Fibroblast of skin of right quadriceps (primary cell): ENCODE measurements at regions not wholly inside any gene's neighbourhood (a gene's known extent, or its start where the extent isn't known, plus 50 kb on each side); places are given as distances from the start of the nearest gene placed in this dataset.
A peak's percentile ranks its signal among the peaks of the same experiment; 100 is the strongest.

Experiments
- DNase-seq: peaks from one replicate; pipeline ENCODE4 v3.0.0-alpha.2; 2013

DNA sequence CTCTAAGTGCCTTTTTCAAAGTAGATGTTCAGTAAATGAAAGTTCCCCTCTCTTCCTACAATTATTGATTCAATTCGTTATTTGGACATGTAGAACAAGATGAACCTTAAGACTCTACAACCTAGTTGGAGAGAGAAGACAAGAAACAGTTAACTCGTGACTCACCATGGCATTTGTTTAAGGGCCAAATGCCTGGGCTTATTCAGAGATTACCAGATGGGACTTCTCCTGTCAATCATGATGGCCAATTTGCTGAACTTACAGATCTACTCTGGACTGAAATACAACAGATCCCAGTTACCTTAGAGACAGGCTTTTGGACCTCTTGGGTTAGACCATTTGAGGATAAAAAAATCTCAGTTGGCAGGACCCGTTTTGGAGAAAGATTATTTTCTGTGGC is 93.5 kb downstream of the C1orf94 start:
- peak; percentile 12 for DNase-seq

DNA sequence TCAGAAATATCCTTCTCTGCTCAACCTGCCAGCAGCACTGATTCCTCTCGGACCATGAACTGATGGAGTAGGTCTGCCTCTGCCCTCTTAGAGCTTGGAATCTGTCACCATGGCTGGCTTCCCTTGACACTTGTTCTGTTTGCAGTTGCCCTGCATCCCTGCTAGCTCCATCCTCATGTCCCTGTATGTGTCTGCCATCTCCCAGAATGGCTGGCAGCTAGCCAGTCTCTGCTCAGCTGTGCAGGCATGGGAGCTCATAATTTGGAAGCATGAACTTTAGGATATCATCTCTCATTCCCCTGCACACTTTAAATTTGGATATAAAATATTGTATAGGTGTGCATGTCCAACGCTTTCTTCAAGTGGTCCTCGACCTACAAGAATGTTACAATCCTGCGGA is 95.4 kb downstream of the C1orf94 start:
- no peak for DNase-seq

DNA sequence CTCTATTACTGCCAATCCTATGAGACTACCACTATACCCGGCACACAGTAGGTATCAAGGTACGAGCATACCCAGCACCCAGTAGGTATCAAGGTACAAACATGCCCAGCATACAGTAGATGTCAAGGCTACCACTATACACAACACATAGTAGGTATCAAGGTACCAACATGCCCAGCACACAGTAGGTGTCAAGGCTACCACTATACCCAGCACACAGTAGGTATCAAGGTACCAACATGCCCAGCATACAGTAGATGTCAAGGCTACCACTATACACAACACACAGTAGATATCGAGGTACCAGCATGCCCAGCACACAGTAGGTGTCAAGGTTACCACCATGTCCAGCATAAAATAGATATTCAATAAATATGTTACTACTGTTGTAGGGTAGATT is 98.4 kb downstream of the C1orf94 start:
- DNase-seq = no peak

DNA sequence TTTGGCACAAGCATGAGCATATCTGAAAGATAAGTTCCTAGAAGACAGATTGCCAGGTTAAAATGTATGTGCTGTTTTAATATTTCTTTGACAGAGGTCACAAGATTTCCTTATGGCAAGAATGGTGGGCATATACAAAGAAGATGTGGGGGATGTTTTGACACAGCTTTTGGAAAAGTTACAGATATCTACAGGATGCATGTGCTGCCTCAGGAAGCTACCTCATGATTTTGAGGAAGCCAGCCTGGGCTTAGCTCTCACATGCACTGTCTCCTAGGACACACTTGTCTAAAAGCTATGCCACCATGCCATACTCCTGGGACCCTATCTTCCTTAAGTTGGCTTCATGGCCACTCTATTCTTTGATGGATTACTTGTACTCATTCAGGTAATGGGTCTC is 99.9 kb downstream of the C1orf94 start:
- DNase-seq = no peak

DNA sequence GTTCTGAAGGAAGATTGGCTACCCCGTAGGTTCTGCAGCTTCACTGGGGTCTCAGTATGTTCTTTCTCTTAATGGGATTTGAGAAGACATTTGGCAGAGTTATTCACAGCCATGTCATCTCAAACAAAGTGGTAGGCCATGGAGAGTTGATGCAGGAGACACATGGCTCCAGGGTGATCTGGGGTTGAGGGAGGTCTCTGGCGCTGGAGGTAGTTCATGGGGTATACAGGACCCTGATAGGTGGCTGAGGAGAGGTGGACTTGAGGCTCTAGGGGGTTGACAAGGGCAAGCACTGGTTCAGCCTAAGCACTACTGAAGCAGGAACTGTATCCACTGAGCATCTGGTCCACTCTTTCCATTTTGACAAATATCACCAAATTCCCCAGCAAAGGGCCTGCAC is 100.4 kb downstream of the C1orf94 start:
- DNase-seq = no peak

DNA sequence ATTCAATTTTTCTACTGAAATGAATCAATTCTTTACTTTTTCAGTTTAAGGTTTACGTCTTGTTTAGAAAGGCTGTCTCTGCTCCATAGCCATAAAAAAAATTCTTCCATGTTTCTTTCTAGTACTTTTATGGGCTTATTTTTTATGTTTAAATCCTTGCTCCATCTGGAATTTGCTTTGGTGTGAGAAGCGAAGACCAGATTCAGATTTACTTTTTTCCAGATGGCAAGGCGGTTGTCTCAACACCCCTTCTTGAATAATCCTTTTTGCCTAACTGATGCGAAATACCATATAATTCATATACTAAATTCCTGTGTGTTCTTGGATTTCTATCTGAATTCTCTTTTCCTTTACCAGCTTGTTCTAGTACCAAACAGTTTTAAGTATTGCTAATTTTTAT is 101.5 kb downstream of the C1orf94 start:
- no peak for DNase-seq

DNA sequence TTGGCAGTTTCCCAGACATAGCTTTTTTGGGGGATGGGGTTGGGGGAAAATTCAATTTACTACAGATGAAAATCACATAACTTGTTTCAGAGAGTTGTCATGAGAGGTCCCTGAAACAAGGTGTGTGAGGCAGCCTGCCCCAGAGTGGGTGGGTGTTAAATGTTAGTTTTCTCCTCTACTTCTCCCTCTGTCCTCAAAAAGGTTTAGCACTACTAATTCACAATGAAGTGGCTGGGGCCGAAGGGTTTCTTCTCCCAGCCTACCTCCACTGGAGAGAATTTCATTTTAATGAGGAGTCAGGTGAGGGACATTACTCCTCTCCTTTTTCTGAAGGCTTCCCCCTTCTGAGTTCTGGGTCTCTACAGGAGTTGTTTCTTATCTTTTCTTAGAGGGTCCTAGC is 103.3 kb downstream of the C1orf94 start:
- no peak for DNase-seq

DNA sequence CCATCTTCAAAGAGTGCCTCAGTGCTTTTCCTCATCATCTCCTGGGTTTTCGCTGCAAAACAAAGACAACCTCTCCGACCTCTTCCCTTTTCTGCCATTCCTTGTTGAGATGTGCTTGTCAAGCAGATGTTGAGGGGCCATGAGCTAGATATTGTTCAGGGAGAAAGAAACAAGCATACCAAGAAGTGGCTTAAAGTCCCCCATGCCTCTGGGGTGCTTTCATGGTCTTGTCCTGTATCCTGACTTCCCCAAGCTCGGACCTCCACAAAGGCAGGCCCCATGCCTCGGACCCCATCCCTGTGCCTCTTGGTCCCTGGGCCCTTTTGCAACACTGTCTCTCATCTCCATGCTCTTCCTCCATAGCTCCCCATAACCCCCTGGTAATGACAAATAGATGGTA is 103.8 kb downstream of the C1orf94 start:
- no peak for DNase-seq

DNA sequence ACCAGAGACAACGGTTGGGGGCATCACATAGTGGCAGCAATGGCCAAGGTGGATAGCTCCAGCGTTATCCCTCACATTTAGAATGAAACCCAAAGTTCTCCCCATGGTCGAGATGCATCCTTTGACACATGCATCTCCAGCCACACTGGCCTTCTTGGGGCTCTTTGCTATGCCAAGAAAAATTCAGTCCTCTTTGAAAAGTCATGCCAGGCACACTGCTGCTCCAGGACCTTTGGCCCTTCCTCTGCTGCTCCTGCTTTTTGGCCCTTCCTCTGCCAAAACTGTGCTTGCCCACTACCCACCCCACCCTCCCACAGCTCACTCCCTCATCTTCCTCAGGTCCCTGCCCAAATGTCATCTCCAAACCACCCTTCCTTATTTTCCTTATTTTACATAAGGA is 106.4 kb downstream of the C1orf94 start:
- DNase-seq = no peak

DNA sequence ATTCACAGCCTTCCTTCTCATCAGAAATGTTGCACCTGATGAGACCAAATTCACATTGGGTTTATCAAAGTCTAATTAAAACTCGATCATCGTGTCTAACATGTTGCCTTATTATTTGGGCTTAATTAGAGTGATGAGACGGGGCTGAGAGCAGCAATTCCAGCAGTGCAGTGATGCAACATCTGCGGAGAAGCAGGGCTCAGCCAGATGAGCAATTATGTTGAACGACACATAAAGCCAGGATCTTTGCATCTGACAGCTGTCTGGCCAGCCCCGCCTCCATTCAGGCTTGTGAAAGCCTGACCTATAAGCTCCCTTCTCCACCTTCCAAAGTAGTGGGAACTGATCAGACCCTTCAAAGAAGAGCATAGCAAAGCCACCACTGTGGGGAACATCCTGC is 109.8 kb downstream of the C1orf94 start:
- no peak for DNase-seq

DNA sequence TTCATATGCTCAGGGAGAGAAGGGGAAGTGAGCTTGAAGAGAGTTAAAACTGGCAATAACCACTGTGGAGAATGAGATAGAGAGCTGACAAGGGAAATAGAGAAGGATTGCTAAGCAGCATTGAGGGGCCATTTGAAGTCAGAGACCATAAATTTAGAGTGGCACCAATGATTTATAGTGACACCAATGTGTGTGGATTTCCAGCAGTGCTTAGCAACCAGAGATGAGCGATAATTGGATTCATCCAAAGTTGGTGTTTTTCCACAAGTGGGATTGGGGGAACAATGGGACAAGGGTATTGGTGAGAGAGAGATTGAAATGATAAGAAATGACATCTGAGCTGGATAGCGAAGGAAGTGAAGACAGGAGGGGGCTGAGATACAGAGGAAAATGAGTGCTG is 114.1 kb downstream of the C1orf94 start:
- DNase-seq = no peak

DNA sequence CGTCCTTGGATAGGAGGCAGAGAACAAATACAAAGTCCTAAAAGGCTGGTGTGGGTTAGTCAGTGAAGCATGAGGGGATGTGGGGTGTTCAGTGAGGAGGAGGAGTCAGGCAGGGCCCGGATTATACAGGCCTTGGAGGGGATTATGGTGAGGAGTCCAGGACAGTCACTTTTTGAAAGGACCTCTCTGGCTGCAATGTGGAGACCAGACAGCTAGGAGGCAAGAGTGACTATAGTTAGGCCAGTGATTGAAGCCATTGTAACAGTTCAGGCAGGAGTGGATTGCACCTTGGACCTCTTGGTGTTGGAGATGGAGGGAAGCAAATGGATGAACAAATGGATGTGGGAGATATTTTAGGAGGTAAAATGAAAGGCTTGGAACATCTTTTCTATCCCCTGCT is 115.8 kb downstream of the C1orf94 start:
- DNase-seq = no peak

DNA sequence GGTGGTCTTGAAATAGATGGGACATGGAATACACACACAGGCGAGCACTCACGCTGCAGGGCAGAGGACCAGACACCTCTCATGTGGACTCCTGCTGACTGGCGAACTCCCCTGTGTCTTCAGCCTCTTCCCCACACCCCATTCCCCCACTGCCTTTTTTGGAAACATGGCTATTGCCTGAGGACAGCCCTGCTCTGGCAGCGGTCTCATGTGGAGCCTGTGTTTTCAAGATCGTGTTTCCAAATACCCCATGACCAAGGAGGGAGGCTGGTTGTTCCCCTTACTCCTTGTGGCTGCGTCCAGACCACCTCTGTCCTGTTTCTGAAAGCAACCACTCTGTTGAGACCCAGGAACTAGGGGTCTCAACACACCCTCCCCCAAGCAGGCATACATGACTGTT is 119.4 kb downstream of the C1orf94 start:
- DNase-seq = no peak

DNA sequence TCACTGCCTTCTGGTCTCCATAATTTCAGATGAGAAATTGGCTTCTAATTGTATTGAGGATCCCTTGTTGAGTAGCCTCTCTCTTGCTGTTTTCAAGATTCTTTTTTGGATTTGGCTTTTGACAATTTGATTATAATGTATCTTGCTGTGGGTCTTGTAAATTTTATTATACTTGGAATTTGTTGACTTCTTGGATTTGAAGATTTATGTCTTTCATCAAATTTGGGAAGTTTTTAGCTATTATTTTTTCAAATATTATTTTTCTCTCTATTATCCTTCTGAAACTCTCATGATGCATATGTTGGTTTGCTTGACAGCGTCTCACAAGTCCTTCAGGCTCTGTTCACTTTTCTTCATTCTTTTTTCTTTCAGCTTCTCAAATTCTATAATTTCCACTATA is 126.1 kb downstream of the C1orf94 start:
- DNase-seq = no peak

DNA sequence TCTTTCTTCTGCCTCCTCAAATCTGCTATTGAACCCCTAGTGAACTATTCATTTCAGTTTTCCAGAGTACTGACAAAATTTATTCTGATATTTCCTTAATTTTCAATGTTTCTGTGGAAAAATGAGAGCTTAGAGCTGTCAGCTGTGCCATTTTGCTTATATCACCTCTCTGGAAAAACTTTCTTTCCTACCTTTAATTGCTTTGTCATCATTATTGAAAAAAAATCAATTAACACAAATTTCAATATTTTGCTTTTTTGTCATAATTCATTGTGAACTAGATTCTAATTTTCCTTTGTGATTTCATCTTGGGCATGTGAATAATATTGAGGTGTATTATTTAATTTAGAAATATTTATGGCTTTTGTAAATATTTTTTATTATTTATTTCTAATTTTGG is 126.5 kb downstream of the C1orf94 start:
- no peak for DNase-seq

DNA sequence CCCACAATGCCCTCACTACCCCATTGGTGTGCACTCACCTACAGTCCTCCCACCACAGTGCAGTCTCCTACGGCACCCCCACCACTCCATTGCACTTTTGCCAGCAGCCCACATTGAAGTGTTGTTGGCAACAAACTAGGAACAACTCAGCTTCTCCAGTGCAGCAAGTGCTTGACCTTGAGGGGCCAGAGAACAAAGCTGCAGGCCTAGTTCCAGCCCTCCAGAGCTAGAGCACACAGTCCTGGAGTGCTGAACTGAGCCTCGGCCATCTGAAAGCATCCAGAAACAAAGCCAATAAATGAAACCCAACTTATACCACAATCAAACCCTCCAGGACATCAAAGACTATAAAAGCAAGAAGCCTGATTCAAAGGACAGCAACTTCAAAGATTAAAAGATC is 129.9 kb downstream of the C1orf94 start:
- no peak for DNase-seq

DNA sequence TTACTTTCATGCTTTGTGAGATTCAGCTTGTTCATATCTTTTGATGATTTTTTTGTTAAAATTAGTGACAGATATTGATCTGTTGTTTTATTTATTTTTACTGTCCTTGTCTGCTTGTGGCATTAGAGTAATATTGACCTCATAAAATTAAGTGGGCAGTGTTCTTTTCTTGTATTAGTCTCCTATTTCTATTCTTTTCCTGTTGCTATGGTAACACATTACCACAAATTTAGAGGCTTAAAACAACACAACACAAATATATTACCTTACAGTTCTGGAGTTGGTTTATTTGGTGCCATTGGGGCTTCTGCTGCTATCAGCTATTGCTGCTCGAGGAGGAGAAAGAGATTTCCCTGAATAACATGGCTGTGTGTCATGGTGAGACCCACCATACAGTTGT is 135.7 kb downstream of the C1orf94 start:
- DNase-seq = no peak

DNA sequence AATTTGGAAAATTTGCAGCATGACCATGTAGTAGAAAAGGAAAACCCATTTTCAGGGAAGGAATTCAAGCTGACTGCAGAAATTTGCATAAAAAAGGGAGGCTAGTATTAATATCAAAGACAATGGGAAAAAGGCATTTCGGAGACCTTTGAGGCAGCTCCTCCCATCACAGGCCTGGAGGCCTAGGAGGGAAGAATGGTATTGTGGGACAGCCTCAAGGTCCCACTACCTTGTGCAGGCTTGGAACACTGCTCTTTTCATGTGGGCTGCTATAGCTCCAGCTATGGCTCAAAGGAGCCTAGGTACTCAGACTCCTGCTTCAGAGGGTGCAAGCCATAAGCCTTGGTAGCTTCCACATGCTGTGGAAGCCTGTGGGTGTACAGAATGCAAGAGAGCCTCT is 139.3 kb downstream of the C1orf94 start:
- no peak for DNase-seq

DNA sequence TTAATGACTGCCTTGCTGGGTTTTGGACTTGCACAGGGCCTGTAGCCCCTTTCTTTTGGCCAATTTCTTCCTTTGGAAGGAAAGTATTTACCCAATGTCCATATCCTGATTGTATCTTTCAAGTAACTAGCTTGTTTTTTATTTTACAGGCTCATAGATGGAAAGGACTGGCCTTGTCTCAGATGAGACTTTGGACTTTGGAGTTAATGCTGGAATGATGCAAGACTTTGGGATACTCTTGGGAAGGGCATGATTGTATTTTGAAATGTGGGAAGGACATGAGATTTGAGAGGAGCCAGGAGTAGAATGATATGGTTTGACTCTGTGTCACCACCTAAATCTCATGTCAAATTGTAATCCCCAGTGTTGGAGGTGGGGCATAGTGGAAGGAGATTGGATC is 140.1 kb downstream of the C1orf94 start:
- no peak for DNase-seq

DNA sequence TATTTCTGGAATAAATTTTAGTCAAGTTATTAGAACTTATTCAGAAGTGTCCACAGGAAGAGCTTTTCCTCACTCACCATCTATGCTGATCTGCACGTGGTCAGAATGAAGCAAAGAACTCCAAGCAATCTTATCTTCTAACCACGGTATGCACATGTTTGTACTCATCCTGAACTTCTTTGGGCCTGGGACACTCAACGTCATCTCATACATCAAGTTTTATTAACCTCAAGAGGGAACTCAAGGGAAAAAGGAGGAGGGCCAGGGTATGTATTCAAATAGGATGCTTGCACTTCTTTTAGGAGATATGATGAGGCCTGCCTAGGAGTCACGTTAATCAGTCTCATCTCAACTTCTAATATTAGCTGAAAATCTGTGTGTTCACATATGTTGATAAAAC is 142.5 kb downstream of the C1orf94 start:
- peak; percentile 71 for DNase-seq

DNA sequence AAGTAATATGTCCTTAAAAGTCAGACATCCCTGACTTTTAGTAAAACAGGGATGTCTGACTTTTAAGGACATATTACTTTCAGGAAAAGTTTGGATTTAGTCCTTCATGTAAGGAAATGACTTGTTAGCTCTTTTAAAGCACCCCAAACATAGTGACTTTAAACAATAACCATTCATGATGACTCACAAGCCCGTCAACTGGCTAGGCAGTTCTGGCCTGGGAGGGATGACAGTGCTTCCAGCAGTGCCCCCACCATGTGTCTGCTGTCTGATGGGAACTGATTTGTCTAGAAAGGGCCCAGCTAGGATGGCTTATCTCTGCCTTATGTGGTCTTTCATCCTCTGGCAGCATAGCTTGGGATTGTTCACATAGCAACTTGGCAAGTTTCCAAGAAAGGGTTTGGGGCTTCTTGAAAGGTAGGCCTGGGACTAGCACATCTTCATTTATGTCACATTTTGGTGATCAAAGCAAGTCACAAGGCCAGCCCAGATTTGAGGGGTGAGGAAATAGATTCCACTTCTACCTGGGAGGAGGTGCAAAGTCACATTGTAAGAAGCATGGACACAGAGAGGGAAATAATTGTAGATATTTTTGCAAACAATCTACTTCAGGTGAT is 143.5 kb downstream of the C1orf94 start:
- peak; percentile 68 for DNase-seq

DNA sequence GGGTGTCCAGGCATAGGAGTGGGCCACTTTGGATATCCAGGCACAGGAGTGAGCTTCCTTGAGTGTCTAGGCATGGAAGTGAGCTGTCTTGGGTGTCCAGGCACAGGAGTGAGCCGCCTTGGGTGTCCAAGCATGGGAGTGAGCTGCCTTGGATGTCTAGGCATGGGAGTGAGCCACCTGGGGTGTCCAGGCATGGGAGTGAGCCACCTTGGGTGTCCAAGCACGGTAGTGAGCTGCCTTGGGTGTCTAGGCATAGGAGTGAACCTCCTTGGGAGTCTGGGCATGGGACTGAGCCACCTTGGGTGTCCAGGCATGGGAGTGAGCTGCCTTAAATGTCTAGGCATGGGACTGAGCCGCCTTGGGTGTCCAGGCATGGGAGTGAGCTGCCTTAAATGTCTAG is 146.3 kb downstream of the C1orf94 start:
- DNase-seq = no peak

DNA sequence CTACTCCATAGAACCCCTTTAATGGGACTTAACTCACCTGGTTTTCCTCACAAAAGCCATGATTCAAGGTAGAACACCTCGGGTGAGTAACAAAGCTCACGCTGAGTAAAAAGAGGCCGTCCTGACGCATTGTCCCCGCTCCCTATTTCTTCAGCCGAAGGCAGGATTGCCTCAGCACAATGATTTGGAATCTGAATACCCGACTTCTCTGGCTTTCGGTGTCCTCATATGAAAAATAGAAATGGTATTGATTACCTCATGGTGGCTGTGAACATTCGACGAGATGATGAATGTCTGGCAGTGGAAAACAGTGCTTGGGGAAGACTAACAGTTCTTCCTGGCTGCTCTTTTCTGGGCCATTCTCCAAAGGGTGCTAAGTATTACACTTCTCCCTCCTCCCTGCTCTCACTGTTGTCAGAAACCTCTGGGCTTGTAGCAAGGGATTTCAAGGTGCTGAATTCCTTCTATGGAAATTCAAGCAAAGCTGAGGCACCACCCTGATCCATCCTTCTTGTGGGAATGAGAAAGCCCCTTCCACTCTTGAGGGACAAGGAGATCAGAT is 148.3 kb downstream of the C1orf94 start:
- DNase-seq = no peak

DNA sequence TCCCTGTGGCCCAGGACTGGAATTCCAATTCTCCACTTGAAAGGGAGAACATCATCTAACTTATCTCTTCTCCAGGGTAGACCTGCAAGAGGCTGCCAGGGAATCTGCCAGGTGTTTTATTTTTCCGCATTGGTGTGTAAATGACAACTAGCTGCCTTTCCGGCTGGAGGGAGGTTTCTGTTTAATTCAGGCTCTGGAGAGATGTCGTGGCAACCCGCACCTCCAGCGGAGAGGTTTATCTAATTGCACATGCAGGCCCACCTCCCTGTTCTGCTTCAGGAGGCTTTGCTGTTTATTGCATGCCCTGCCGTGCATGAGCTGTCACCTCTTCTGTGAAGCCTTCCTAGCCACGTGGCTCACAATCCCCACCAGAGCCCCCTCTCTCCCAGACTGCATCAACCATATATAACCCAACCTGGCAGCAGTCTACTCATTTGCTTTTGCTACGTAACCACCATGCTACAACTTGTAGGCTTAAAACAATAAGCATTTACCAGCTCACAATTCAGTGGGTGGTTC is 151.6 kb downstream of the C1orf94 start:
- DNase-seq = no peak

DNA sequence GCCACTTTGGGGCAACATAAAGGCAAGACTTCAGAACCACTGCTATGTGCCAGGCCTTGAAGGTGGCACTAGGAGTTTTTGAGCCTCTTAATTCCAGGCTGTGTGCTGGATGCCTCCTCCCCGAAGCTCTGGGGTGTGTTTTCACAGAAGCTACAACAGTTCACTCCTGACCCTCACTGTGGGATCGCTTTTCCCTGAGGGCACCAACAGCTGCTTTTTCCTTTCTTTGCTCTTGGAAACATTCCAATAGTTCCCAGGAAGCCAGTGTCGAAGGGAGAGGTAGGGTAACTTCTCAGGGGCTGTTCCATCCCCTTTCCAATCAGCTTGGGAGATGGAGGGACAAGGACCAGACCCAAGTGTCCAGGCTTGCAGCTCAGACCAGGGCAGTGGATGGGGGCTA is 153.4 kb downstream of the C1orf94 start:
- DNase-seq = no peak
